ENCODE measurements at regions not wholly inside any gene's neighbourhood (a gene's known extent, or its start where the extent isn't known, plus 50 kb on each side); places are given as distances from the start of the nearest gene placed in this dataset.

DNA sequence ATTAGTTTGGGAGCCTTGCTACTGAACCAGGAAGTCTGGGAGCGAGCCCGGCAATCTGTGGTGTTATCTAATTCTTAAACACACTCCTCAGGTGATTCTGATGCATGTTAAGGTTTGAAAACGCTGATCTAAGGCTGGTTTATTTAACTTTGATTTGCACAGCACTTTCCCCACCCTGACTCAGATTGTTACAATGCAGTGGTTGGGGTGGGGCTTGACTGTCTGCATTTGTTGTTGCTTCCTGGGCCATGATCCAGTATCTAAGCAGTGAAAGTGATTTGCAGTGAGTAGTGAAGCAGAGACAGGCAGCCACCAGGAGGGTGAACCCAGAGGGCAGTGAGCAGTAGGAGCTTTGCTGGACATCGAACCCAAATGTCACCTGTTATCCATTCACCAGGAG is 81.6 kb upstream of the ARGLU1 start:
- Histone ChIP-seq H3K27me3 (ENCODE audit: control insufficient read depth, insufficient read depth, low read length) (no peaks in the 10 kb centered on the region), H3K9me3 (ENCODE audit: control insufficient read depth, insufficient read depth, low read length) (no peaks in the 10 kb centered on the region), H3K4me1 (ENCODE audit: control insufficient read depth, insufficient read depth, low read length) (no peaks in the 10 kb centered on the region), H3K36me3 (ENCODE audit: control insufficient read depth, insufficient read depth, low read length) (no peaks in the 10 kb centered on the region), H3K4me3 (ENCODE audit: low read length) (no peak overlapping the region), H3K27ac (ENCODE audit: low read length) (no peak overlapping the region)
- no peaks in the 10 kb centered on the region for H3K4me1 Mint-ChIP-seq
- ATAC-seq (no peak), DNase-seq (no peak)
- no peak overlapping the region for H3K4me3 Mint-ChIP-seq
- TF ChIP-seq, protein P1, sequence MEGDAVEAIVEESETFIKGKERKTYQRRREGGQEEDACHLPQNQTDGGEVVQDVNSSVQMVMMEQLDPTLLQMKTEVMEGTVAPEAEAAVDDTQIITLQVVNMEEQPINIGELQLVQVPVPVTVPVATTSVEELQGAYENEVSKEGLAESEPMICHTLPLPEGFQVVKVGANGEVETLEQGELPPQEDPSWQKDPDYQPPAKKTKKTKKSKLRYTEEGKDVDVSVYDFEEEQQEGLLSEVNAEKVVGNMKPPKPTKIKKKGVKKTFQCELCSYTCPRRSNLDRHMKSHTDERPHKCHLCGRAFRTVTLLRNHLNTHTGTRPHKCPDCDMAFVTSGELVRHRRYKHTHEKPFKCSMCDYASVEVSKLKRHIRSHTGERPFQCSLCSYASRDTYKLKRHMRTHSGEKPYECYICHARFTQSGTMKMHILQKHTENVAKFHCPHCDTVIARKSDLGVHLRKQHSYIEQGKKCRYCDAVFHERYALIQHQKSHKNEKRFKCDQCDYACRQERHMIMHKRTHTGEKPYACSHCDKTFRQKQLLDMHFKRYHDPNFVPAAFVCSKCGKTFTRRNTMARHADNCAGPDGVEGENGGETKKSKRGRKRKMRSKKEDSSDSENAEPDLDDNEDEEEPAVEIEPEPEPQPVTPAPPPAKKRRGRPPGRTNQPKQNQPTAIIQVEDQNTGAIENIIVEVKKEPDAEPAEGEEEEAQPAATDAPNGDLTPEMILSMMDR (IDR thresholded peaks at IDR 0.05): no peak
- no peaks in the 10 kb centered on the region for H3K9me3 Mint-ChIP-seq
- H3K27ac Mint-ChIP-seq: no peak overlapping the region
- H3K27me3 Mint-ChIP-seq (ENCODE audit: low read depth in 2 of 2): peaks cover 0 to 1% of the 10 kb centered on the region in 2 donors
- WGBS (ENCODE audit: insufficient coverage): 84% methylated on average over 4 of the region's 4 CpGs
- no peaks in the 10 kb centered on the region for H3K36me3 Mint-ChIP-seq
- intact Hi-C loops (cut with micrococcal nuclease): no loop called here

DNA sequence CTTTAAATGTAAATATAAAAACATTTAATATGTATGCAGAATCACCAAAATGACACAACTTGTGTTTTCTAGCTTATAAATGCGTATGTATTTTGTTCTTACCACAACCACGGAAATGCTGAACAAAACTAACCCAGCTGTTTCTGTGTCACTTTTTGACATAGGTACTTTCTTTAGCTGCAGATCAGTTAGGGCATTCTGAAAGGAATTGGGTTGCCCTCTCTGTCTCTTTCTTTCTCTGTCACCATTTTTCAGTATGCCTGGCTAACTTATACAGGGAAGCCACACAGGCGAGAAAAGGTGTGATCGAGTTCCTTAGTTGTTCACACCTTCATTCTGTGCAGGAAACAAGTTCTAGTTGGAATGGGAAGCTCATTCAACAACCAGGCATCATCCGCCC is 72.6 kb upstream of the ARGLU1 start:
- intact Hi-C loops (cut with micrococcal nuclease): no loop called here
- H3K27me3 ChIP-seq (ENCODE audit: control insufficient read depth, insufficient read depth, low read length): no peaks in the 10 kb centered on the region
- no peak overlapping the region for H3K27ac ChIP-seq (ENCODE audit: low read length)
- H3K36me3 ChIP-seq (ENCODE audit: control insufficient read depth, insufficient read depth, low read length): no peaks in the 10 kb centered on the region
- no peak overlapping the region for H3K4me3 Mint-ChIP-seq
- no peaks in the 10 kb centered on the region for H3K4me1 ChIP-seq (ENCODE audit: control insufficient read depth, insufficient read depth, low read length)
- no peaks in the 10 kb centered on the region for H3K4me1 Mint-ChIP-seq
- no peaks in the 10 kb centered on the region for H3K9me3 Mint-ChIP-seq
- TF ChIP-seq, protein P1 (IDR thresholded peaks at IDR 0.05): no peak
- H3K9me3 ChIP-seq (ENCODE audit: control insufficient read depth, insufficient read depth, low read length): no peaks in the 10 kb centered on the region
- H3K4me3 ChIP-seq (ENCODE audit: low read length): no peak overlapping the region
- DNase-seq (no peak), ATAC-seq (no peak)
- no peak overlapping the region for H3K27ac Mint-ChIP-seq
- 83% methylated on average over 5 of the region's 5 CpGs for WGBS (ENCODE audit: insufficient coverage)
- H3K27me3 Mint-ChIP-seq (ENCODE audit: low read depth in 2 of 2): peaks cover 4 to 18% of the 10 kb centered on the region in 2 donors
- H3K36me3 Mint-ChIP-seq: no peaks in the 10 kb centered on the region

DNA sequence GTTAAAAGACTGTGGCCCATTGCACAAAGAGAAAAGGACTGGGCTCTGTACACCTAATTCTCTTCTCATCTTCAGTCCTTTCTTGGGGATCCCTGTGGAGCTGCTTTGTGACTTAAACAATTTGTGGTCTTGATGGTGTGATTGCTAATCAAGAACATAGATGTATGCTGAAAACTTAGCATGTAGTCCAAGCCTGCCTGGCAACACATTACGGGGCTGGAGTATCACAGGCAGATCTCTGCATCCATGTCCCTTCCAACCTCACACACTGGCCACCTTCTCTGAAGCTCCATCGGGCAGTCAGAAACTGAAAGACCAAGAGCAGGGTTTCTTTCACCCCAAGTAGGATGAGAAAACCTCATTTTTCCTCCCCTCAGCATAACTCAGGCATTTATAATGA is 69.6 kb upstream of the ARGLU1 start:
- TF ChIP-seq, protein P1 (IDR thresholded peaks at IDR 0.05): no peak
- H3K27ac ChIP-seq (ENCODE audit: low read length): no peak overlapping the region
- Mint-ChIP-seq H3K27me3 (ENCODE audit: low read depth in 2 of 2) (peaks cover 0 to 18% of the 10 kb centered on the region in 2 donors), H3K4me3 (no peak overlapping the region), H3K27ac (no peak overlapping the region), H3K36me3 (no peaks in the 10 kb centered on the region), H3K9me3 (no peaks in the 10 kb centered on the region), H3K4me1 (no peaks in the 10 kb centered on the region)
- H3K36me3 ChIP-seq (ENCODE audit: control insufficient read depth, insufficient read depth, low read length): no peaks in the 10 kb centered on the region
- H3K4me3 ChIP-seq (ENCODE audit: low read length): no peak overlapping the region
- intact Hi-C loops (cut with micrococcal nuclease): no loop called here
- H3K9me3 ChIP-seq (ENCODE audit: control insufficient read depth, insufficient read depth, low read length): no peaks in the 10 kb centered on the region
- DNase-seq (no peak), ATAC-seq (no peak)
- WGBS (ENCODE audit: insufficient coverage): 90% methylated on average over 2 of the region's 2 CpGs
- H3K27me3 ChIP-seq (ENCODE audit: control insufficient read depth, insufficient read depth, low read length): no peaks in the 10 kb centered on the region
- H3K4me1 ChIP-seq (ENCODE audit: control insufficient read depth, insufficient read depth, low read length): no peaks in the 10 kb centered on the region

DNA sequence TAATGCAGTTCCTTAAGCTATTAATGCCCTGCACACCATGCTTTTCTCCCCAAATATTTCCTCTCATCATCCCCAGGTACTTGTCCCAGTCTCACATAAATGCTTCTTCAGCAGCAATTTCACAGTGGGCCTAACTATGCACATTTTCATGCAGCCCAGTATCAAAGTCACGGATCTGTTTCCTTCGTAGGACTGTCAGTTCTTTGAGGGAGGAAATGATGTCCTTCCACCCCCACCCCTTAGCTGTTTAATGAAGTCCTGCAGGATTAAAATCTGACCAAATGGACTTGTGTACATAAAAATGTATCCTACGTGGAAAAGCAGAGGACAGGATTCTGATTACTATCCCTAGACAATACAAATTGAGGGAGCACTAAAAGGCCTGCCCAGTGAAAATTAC is 68.6 kb upstream of the ARGLU1 start:
- H3K9me3 Mint-ChIP-seq: no peaks in the 10 kb centered on the region
- no peak overlapping the region for H3K4me3 Mint-ChIP-seq
- H3K36me3 Mint-ChIP-seq: no peaks in the 10 kb centered on the region
- TF ChIP-seq, protein P1 (IDR thresholded peaks at IDR 0.05): no peak
- no peak overlapping the region for H3K27ac ChIP-seq (ENCODE audit: low read length)
- no peaks in the 10 kb centered on the region for H3K4me1 Mint-ChIP-seq
- H3K27me3 ChIP-seq (ENCODE audit: control insufficient read depth, insufficient read depth, low read length): no peaks in the 10 kb centered on the region
- peaks cover 0 to 15% of the 10 kb centered on the region in 2 donors for H3K27me3 Mint-ChIP-seq (ENCODE audit: low read depth in 2 of 2)
- no peaks in the 10 kb centered on the region for H3K9me3 ChIP-seq (ENCODE audit: control insufficient read depth, insufficient read depth, low read length)
- intact Hi-C loops (cut with micrococcal nuclease): no loop called here
- H3K27ac Mint-ChIP-seq: no peak overlapping the region
- DNase-seq (no peak), ATAC-seq (no peak)
- H3K4me3 ChIP-seq (ENCODE audit: low read length): no peak overlapping the region
- H3K36me3 ChIP-seq (ENCODE audit: control insufficient read depth, insufficient read depth, low read length): no peaks in the 10 kb centered on the region
- WGBS (ENCODE audit: insufficient coverage): 92% methylated on average over 3 of the region's 3 CpGs
- H3K4me1 ChIP-seq (ENCODE audit: control insufficient read depth, insufficient read depth, low read length): no peaks in the 10 kb centered on the region

Data from natural killer cell (primary cell).